Prostate gland (tissue), 2 donors: ENCODE measurements at regions not wholly inside any gene's neighbourhood (a gene's known extent, or its start where the extent isn't known, plus 50 kb on each side); places are given as distances from the start of the nearest gene placed in this dataset.

ENCODE experiments used
- DNase-seq: peaks from one replicate; pipeline ENCODE4 v3.0.0-alpha.2; 2019; ENCODE audit warnings: low spot score
- H3K27ac ChIP-seq, 2 donors: fragments of 200-600 bp; sonication (generic); 2 replicates each; pipeline ENCODE4 v1.5.1; 2017 to 2019
- H3K27me3 ChIP-seq: fragments of 200-600 bp; sonication (generic); replicated peaks from 2 replicates; pipeline ENCODE4 v1.5.1; 2019; ENCODE audit not compliant: insufficient read depth
- H3K36me3 ChIP-seq, 2 donors: fragments of 200-600 bp; sonication (generic); 1 replicate in 1 of 2; 2 replicates in 1 of 2; pipeline versions ENCODE4 v1.5.1 to v1.8.1; 2017 to 2019
- H3K4me1 ChIP-seq: fragments of 200-600 bp; sonication (generic); replicated peaks from 2 replicates; pipeline ENCODE4 v1.5.1; 2019
- H3K4me3 ChIP-seq, 2 donors: fragments of 200-600 bp; sonication (generic); 2 replicates each; pipeline ENCODE4 v1.5.1; 2017 to 2019
- H3K9me3 ChIP-seq: fragments of 200-600 bp; sonication (generic); 2 replicates; pipeline ENCODE4 v1.5.1; 2017
- CTCF ChIP-seq, 4 experiments: fragments of 200-600 bp in 2 of 4; fragments of 450-650 bp in 2 of 4; sonication (generic) in 2 of 4; IDR thresholded peaks; 1 replicate in 3 of 4; 2 replicates in 1 of 4; pipeline ENCODE4 v1.5.1; 2016 to 2019; ENCODE audit warnings: antibody characterized with exemption in 4 of 4, mild to moderate bottlenecking in 2 of 4, moderate library complexity in 2 of 4
- POLR2A ChIP-seq: fragments of 450-650 bp; IDR thresholded peaks from one replicate; pipeline ENCODE4 v1.6.1; 2016; ENCODE audit warnings: antibody characterized with exemption, mild to moderate bottlenecking
- POLR2AphosphoS5 ChIP-seq: sonication (generic); formaldehyde crosslinking; IDR thresholded peaks from one replicate; pipeline ENCODE4 v1.6.1; 2017; ENCODE audit warnings: antibody characterized with exemption
- WGBS: methylation state at CpG from one replicate; pipeline ENCODE4 v1.1.5; 2018; 5-methylcytosine and 5-hydroxymethylcytosine counted together
- intact Hi-C: fragments of 100-400 bp; cut with DNase I; formaldehyde crosslinking; loops from one replicate; pipeline ENCODE4 v1.14.2; 2022

- no peaks in the 10 kb centered on the region for H3K4me1 ChIP-seq
- no peak for DNase-seq
- intact Hi-C loops = no loop called here
Measured at GRCh38 chr11:97739932-97740800, 1280.6 kb upstream of the CNTN5 start.

GRCh38 chr11:97740801-97741151 is 1280.0 kb upstream of the CNTN5 start:
- intact Hi-C loops = no loop called here
- H3K9me3 ChIP-seq = no peaks in the 10 kb centered on the region
- 91% methylated on average over 1 of the region's 1 CpG for WGBS
- no peak for DNase-seq
- no peaks in the 10 kb centered on the region for H3K36me3 ChIP-seq
- TF ChIP-seq POLR2A (no peak), POLR2AphosphoS5 (no peak), CTCF (IDR thresholded peaks at IDR 0.05) (no peak)
- no peak overlapping the region for H3K4me3 ChIP-seq
- no peaks in the 10 kb centered on the region for H3K4me1 ChIP-seq
- no peak overlapping the region for H3K27ac ChIP-seq
- no peaks in the 10 kb centered on the region for H3K27me3 ChIP-seq

More at GRCh38 chr11:97739932-97740800, 1280.6 kb upstream of the CNTN5 start:
- H3K9me3 ChIP-seq = no peaks in the 10 kb centered on the region
- H3K4me3 ChIP-seq = no peak overlapping the region
- no peak overlapping the region for H3K27ac ChIP-seq
- TF ChIP-seq POLR2A (no peak), POLR2AphosphoS5 (no peak), CTCF (IDR thresholded peaks at IDR 0.05) (no peak)
- no peaks in the 10 kb centered on the region for H3K27me3 ChIP-seq
- 62% methylated on average over 4 of the region's 4 CpGs for WGBS
- H3K36me3 ChIP-seq = no peaks in the 10 kb centered on the region

- DNase-seq = no peak
- Histone ChIP-seq H3K4me3 (no peak overlapping the region), H3K36me3 (no peaks in the 10 kb centered on the region), H3K27ac (no peak overlapping the region), H3K9me3 (no peaks in the 10 kb centered on the region), H3K4me1 (no peaks in the 10 kb centered on the region), H3K27me3 (no peaks in the 10 kb centered on the region)
- 78% methylated on average over 3 of the region's 3 CpGs for WGBS
- TF ChIP-seq CTCF (IDR thresholded peaks at IDR 0.05) (no peak), POLR2A (no peak), POLR2AphosphoS5 (no peak)
- intact Hi-C loops = no loop called here
Measured at GRCh38 chr11:97742717-97743116, 1278.0 kb upstream of the CNTN5 start.

GRCh38 chr11:97743205-97743742 is 1277.5 kb upstream of the CNTN5 start:
- Histone ChIP-seq H3K36me3 (no peaks in the 10 kb centered on the region), H3K27me3 (no peaks in the 10 kb centered on the region), H3K9me3 (no peaks in the 10 kb centered on the region), H3K27ac (no peak overlapping the region), H3K4me3 (no peak overlapping the region), H3K4me1 (no peaks in the 10 kb centered on the region)
- 82% methylated on average over 3 of the region's 3 CpGs for WGBS
- DNase-seq = no peak
- TF ChIP-seq POLR2AphosphoS5 (no peak), CTCF (IDR thresholded peaks at IDR 0.05) (no peak), POLR2A (no peak)
- intact Hi-C loops = no loop called here

GRCh38 chr11:97745515-97746050 is 1275.2 kb upstream of the CNTN5 start:
- Histone ChIP-seq H3K4me1 (no peaks in the 10 kb centered on the region), H3K4me3 (no peak overlapping the region), H3K36me3 (no peaks in the 10 kb centered on the region), H3K27ac (no peak overlapping the region), H3K27me3 (no peaks in the 10 kb centered on the region), H3K9me3 (no peaks in the 10 kb centered on the region)
- TF ChIP-seq CTCF (IDR thresholded peaks at IDR 0.05) = no peak
- no peak for TF ChIP-seq POLR2AphosphoS5
- no peak for TF ChIP-seq POLR2A
- WGBS = 85% methylated on average over 17 of the region's 32 CpGs
- no peak for DNase-seq
- intact Hi-C loops = no loop called here
